CD8-positive, alpha-beta memory T cell (primary cell): ENCODE measurements at regions not wholly inside any gene's neighbourhood (a gene's known extent, or its start where the extent isn't known, plus 50 kb on each side); places are given as distances from the start of the nearest gene placed in this dataset.
"Not testable (repeated sequence)": the region's sequence is repeated elsewhere in the genome, so short reads cannot be mapped to it uniquely, and the experiment has no call there.

ENCODE experiments used
- CTCF ChIA-PET: fragments of 350-600 bp; sonication (Branson Sonifier 250); formaldehyde crosslinking; loops from one replicate; lab custom pipeline; 2021; ENCODE audit warnings: antibody characterized with exemption; lab: Charles Lee
- POLR2A ChIA-PET: fragments of 350-600 bp; sonication (Branson Sonifier 250); formaldehyde crosslinking; loops from one replicate; lab custom pipeline; 2021; ENCODE audit warnings: antibody characterized with exemption; lab: Charles Lee
- DNase-seq, 5 donors: peaks; one replicate each; pipeline versions ENCODE4 v3.0.0 to v3.0.0-alpha.2; 2020 to 2022; ENCODE audit warnings: mixed read lengths in 1 of 5
- H3K27ac ChIP-seq: one replicate; pipeline ENCODE4 v1.7.0; 2013; ENCODE audit warnings: low read depth, mild to moderate bottlenecking, low read length, moderate library complexity
- H3K27me3 ChIP-seq: 2 replicates; pipeline ENCODE4 v1.7.0; 2013; ENCODE audit warnings: low read length, mild to moderate bottlenecking; ENCODE audit not compliant: insufficient read depth, poor library complexity, severe bottlenecking
- H3K36me3 ChIP-seq: 2 replicates; pipeline ENCODE4 v1.7.0; 2013; ENCODE audit warnings: mild to moderate bottlenecking, low read length, moderate library complexity; ENCODE audit not compliant: insufficient read depth
- H3K4me1 ChIP-seq: 2 replicates; pipeline ENCODE4 v1.7.0; 2013; ENCODE audit warnings: mild to moderate bottlenecking, low read length, moderate library complexity; ENCODE audit not compliant: insufficient read depth
- H3K4me3 ChIP-seq: 2 replicates; pipeline ENCODE4 v1.7.0; 2013; ENCODE audit warnings: mild to moderate bottlenecking, low read length
- H3K9me3 ChIP-seq: 2 replicates; pipeline ENCODE4 v1.7.0; 2013; ENCODE audit warnings: mild to moderate bottlenecking, low read length
- H3K27ac Mint-ChIP-seq, 8 donors: one replicate each; pipeline ENCODE4 v1.8.0; 2020 to 2021; ENCODE audit warnings: mixed read lengths in 8 of 8, mild to moderate bottlenecking in 6 of 8, inconsistent platforms in 3 of 8, moderate library complexity in 3 of 8
- H3K27me3 Mint-ChIP-seq, 2 donors: one replicate each; pipeline ENCODE4 v1.8.0; 2020 to 2021; ENCODE audit warnings: mixed read lengths in 2 of 2, mild to moderate bottlenecking in 1 of 2, moderate library complexity in 1 of 2
- H3K36me3 Mint-ChIP-seq, 3 donors: one replicate each; pipeline ENCODE4 v1.8.0; 2020 to 2021; ENCODE audit warnings: mixed read lengths in 3 of 3, inconsistent platforms in 1 of 3, mild to moderate bottlenecking in 1 of 3
- H3K4me1 Mint-ChIP-seq, 3 donors: one replicate each; pipeline ENCODE4 v1.8.0; 2020 to 2021; ENCODE audit warnings: mixed read lengths in 3 of 3, inconsistent platforms in 1 of 3, mild to moderate bottlenecking in 1 of 3
- H3K4me3 Mint-ChIP-seq, 7 donors: one replicate each; pipeline ENCODE4 v1.8.0; 2020 to 2021; ENCODE audit warnings: mixed read lengths in 7 of 7, mild to moderate bottlenecking in 6 of 7, moderate library complexity in 4 of 7, inconsistent platforms in 2 of 7
- H3K9me3 Mint-ChIP-seq, 5 donors: one replicate each; pipeline ENCODE4 v1.8.0; 2020 to 2022; ENCODE audit warnings: mixed read lengths in 5 of 5, mild to moderate bottlenecking in 3 of 5, moderate library complexity in 2 of 5, inconsistent platforms in 1 of 5

DNA sequence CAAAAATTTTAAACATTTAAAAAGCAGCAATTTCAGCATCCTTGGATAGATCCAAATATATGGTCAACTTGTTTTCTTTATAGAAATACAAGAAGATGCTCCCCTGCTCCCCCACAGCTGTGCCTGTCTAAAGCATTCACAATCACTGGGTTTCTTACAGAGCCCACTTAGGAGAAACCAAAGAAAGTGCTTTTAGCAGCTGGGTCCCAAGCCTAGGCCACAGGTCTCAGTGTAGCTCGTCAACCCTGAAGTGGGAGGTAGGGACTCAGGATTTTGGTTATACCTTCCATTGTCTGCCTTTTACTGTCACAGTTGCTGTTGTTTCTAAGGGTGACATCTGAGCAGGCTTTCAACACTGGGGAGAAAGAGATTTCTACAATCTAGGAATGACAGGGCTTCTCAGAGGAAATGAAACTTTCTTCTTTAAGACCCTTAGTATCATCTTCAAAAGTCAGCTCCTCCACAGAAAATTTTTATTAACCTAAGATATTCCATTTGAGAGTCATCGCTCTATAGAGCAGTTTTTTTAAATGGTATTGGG, 199.3 kb upstream of the CMC1 start:
- no peak for DNase-seq
- H3K27me3 Mint-ChIP-seq = peaks cover 3 to 6% of the 10 kb centered on the region in 2 donors
- no peaks in the 10 kb centered on the region for H3K36me3 Mint-ChIP-seq
- CTCF ChIA-PET = no interaction called here
- peaks cover 8 to 20% (median 15%) of the 10 kb centered on the region in 3 donors for H3K4me1 Mint-ChIP-seq
- Histone ChIP-seq H3K27me3 (no peaks in the 10 kb centered on the region), H3K4me1 (no peaks in the 10 kb centered on the region), H3K27ac (no peak overlapping the region), H3K4me3 (no peak overlapping the region), H3K36me3 (no peaks in the 10 kb centered on the region), H3K9me3 (no peaks in the 10 kb centered on the region)
- POLR2A ChIA-PET = interaction anchor here (0.6 kb wide), 1 partner anchor 555 kb away, joined by 3 read pairs; no protein-coding TSS in a partner anchor
- H3K9me3 Mint-ChIP-seq = no peaks in the 10 kb centered on the region
- H3K27ac Mint-ChIP-seq = no peak overlapping the region
- H3K4me3 Mint-ChIP-seq = no peak overlapping the region

DNA sequence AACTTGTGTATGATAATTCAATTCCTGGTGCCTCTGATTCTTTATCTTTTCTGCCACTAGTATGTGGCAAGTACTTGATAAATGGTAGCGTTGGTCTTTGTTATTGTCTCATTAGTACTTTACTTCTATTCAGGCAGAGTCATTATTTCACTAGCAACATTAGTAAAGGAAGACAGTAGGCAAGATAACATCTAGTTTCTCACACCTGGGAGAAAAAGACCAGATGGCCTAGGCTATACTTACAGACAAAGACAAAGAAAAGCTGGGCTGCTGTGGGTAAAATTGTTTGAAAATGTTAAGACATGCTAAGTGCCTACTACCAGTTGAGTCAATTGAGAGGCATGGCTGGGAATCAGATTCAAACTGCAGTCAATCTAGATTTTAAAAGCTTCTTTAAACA, 198.7 kb upstream of the CMC1 start:
- peaks cover 3 to 6% of the 10 kb centered on the region in 2 donors for H3K27me3 Mint-ChIP-seq
- Histone ChIP-seq H3K9me3 (no peaks in the 10 kb centered on the region), H3K36me3 (no peaks in the 10 kb centered on the region), H3K4me1 (no peaks in the 10 kb centered on the region), H3K4me3 (no peak overlapping the region), H3K27me3 (no peaks in the 10 kb centered on the region), H3K27ac (no peak overlapping the region)
- no peak overlapping the region for H3K27ac Mint-ChIP-seq
- no peaks in the 10 kb centered on the region for H3K36me3 Mint-ChIP-seq
- H3K9me3 Mint-ChIP-seq = no peaks in the 10 kb centered on the region
- ChIA-PET CTCF (no interaction called here), POLR2A (interaction anchor here (0.6 kb wide), 1 partner anchor 556 kb away, joined by 3 read pairs; no protein-coding TSS in a partner anchor)
- peaks cover 8 to 20% (median 15%) of the 10 kb centered on the region in 3 donors for H3K4me1 Mint-ChIP-seq
- H3K4me3 Mint-ChIP-seq = no peak overlapping the region
- DNase-seq = no peak

DNA sequence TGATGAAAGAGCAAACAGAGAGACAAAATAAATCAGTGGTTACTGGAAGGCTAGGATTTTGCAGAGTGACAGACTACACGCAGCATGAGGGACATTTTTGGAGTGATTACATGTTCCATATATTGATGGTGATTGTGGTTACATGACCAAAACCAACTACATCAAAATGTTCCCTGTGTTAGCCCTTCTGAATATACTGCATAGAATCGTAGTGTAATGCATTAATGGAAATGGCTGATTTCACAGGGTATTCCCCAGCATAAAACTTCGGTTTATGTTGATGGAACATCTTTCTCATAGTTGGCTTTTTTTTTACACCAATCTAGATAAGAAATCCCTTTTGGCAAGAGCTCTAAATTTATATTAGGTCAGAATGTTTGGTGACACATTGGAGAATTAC, 191.3 kb upstream of the CMC1 start:
- Mint-ChIP-seq H3K4me1 (peaks cover 14 to 22% (median 21%) of the 10 kb centered on the region in 3 donors), H3K36me3 (no peaks in the 10 kb centered on the region), H3K9me3 (no peaks in the 10 kb centered on the region), H3K4me3 (no peak overlapping the region), H3K27ac (no peak overlapping the region), H3K27me3 (no peaks in the 10 kb centered on the region)
- H3K36me3 ChIP-seq = no peaks in the 10 kb centered on the region
- no peaks in the 10 kb centered on the region for H3K4me1 ChIP-seq
- H3K9me3 ChIP-seq = no peaks in the 10 kb centered on the region
- ChIA-PET CTCF (no interaction called here), POLR2A (no interaction called here)
- no peaks in the 10 kb centered on the region for H3K27me3 ChIP-seq
- no peak for DNase-seq
- H3K4me3 ChIP-seq = no peak overlapping the region
- no peak overlapping the region for H3K27ac ChIP-seq

DNA sequence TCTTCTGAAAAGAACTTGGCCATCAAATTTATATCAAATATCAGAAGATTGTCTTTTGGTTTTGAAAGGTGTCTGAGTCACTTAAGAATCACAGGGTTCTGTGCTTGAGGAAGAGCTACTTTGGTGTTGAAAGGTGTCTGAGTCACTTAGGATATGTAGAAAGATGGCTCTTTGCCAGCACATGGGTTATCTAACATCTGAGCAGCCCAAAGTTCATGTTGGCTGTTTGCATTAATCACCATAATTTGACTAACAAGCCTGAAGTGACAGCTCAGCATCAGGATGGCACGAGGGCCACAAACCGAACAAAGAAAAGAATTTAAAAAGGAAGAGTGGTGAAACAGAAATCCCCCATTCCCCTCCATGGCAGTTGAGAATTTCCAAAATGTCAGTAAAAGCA, 190.5 kb upstream of the CMC1 start:
- CTCF ChIA-PET = interaction anchor here (2.0 kb wide), 1 partner anchor 329 kb away, joined by 8 read pairs; the partner anchor contains the start of gene EOMES
- Mint-ChIP-seq H3K27ac (peak overlapping the region in 5 of 8 donors; percentile 8 to 56 (median 27)), H3K36me3 (no peaks in the 10 kb centered on the region), H3K4me3 (no peak overlapping the region), H3K9me3 (no peaks in the 10 kb centered on the region), H3K4me1 (peaks cover 14 to 22% (median 20%) of the 10 kb centered on the region in 3 donors), H3K27me3 (no peaks in the 10 kb centered on the region)
- Histone ChIP-seq H3K36me3 (no peaks in the 10 kb centered on the region), H3K9me3 (no peaks in the 10 kb centered on the region), H3K4me1 (no peaks in the 10 kb centered on the region), H3K27me3 (no peaks in the 10 kb centered on the region), H3K27ac (no peak overlapping the region), H3K4me3 (no peak overlapping the region)
- POLR2A ChIA-PET = no interaction called here
- DNase-seq = peak in 2 of 5 donors; percentile 31 to 60

DNA sequence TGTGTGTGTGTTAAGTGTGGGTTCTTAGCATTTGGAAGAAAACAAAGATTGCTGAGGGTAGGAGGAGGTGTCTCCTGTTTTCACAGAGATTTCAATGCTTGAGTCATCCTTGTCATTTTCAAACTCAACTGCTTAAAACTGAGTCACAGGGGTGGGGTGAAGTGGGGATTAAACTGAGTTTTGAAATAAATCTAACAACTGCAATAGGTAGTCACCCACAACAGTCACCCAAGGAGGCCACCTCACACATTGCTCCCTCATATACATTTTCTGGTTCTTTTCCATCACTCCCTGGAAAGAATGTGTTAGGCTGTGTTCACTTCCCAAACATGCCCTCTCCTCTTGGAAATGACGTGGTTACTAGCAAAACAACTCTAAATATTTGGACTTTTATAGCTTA, 187.7 kb upstream of the CMC1 start:
- CTCF ChIA-PET = no interaction called here
- POLR2A ChIA-PET = no interaction called here
- Mint-ChIP-seq H3K4me1 (peaks cover 14 to 22% (median 20%) of the 10 kb centered on the region in 3 donors), H3K9me3 (no peaks in the 10 kb centered on the region), H3K36me3 (peaks cover 0 to 5% (median 0%) of the 10 kb centered on the region in 3 donors), H3K4me3 (no peak overlapping the region), H3K27ac (no peak overlapping the region), H3K27me3 (no peaks in the 10 kb centered on the region)
- H3K9me3 ChIP-seq = no peaks in the 10 kb centered on the region
- no peak for DNase-seq
- H3K27ac ChIP-seq = no peak overlapping the region
- no peaks in the 10 kb centered on the region for H3K36me3 ChIP-seq
- no peaks in the 10 kb centered on the region for H3K27me3 ChIP-seq
- no peak overlapping the region for H3K4me3 ChIP-seq
- H3K4me1 ChIP-seq = no peaks in the 10 kb centered on the region

DNA sequence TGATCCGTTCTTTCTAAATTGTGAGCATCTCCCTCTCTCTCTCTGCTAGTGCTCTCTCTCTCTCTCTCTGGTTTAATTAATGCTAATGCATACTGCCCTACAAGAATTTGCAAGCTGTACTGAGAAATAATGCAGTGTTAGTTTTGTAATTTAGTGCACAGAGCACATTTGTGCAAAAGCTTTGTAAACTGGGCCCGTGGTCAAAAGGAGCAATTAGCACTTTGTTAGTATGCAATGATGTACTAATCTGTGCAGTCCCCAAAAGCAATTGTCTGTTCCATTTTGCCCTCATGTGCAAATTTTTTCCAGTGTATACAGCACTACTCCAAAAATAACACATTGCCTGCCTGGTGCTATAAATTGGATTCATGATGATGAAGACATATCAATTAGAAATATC, 184.6 kb upstream of the CMC1 start:
- peaks cover 0 to 5% (median 4%) of the 10 kb centered on the region in 3 donors for H3K4me1 Mint-ChIP-seq
- no peaks in the 10 kb centered on the region for H3K4me1 ChIP-seq
- POLR2A ChIA-PET = no interaction called here

DNA sequence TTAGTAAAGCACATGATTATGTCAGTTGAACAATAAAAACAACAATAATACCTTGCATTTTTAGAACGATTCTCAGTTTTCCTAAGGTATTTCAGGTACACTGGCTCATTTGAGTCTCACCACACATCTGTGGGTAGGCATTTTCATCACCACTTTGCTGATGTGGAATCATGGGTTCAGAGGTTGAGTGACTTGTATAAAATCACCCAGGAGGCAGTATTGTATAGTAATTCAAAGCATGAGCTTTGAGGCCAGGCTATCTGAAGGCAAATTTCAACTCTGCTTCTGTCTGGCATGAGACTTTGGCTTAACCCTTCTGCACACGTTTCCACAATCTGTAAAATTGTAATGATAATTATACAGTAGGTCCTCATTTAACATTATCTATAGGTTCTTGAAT, 183.9 kb upstream of the CMC1 start:
- DNase-seq = no peak
- H3K36me3 ChIP-seq = no peaks in the 10 kb centered on the region
- Mint-ChIP-seq H3K27me3 (no peaks in the 10 kb centered on the region), H3K27ac (no peak overlapping the region), H3K36me3 (peaks cover 0 to 5% (median 0%) of the 10 kb centered on the region in 3 donors), H3K9me3 (no peaks in the 10 kb centered on the region), H3K4me3 (no peak overlapping the region), H3K4me1 (no peaks in the 10 kb centered on the region)
- no peak overlapping the region for H3K4me3 ChIP-seq
- no peaks in the 10 kb centered on the region for H3K4me1 ChIP-seq
- ChIA-PET POLR2A (no interaction called here), CTCF (no interaction called here)
- no peaks in the 10 kb centered on the region for H3K9me3 ChIP-seq
- H3K27ac ChIP-seq = no peak overlapping the region
- no peaks in the 10 kb centered on the region for H3K27me3 ChIP-seq

More for the DNA sequence above, 184.6 kb upstream of the CMC1 start:
- Mint-ChIP-seq H3K27me3 (no peaks in the 10 kb centered on the region), H3K36me3 (peaks cover 0 to 5% (median 0%) of the 10 kb centered on the region in 3 donors), H3K4me3 (no peak overlapping the region), H3K27ac (no peak overlapping the region), H3K9me3 (no peaks in the 10 kb centered on the region)
- no peaks in the 10 kb centered on the region for H3K27me3 ChIP-seq
- no peaks in the 10 kb centered on the region for H3K36me3 ChIP-seq
- H3K9me3 ChIP-seq = no peaks in the 10 kb centered on the region
- CTCF ChIA-PET = no interaction called here
- no peak for DNase-seq
- H3K27ac ChIP-seq = no peak overlapping the region
- no peak overlapping the region for H3K4me3 ChIP-seq

DNA sequence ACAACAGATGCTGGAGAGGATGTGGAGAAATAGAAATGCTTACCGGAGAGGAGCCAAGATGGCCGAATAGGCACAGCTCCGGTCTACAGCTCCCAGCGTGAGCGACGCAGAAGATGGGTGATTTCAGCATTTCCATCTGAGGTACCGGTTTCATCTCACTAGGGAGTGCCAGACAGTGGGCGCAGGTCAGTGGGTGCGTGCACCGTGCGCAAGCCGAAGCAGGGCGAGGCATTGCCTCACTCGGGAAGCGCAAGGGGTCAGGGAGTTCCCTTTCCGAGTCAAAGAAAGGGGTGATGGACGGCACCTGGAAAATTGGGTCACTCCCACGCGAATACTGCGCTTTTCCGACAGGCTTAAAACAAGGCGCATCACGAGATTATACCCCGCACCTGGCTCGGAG, 182.2 kb upstream of the CMC1 start:
- H3K27me3 ChIP-seq = not testable (repeated sequence)

More for the DNA sequence above, 182.2 kb upstream of the CMC1 start:
- H3K9me3 Mint-ChIP-seq, H3K27ac Mint-ChIP-seq, POLR2A ChIA-PET, H3K9me3 ChIP-seq, H3K4me1 Mint-ChIP-seq, H3K36me3 ChIP-seq, H3K36me3 Mint-ChIP-seq, H3K27ac ChIP-seq, H3K4me1 ChIP-seq, DNase-seq, H3K27me3 Mint-ChIP-seq, H3K4me3 ChIP-seq, CTCF ChIA-PET: not testable (repeated sequence)
- H3K4me3 Mint-ChIP-seq = peak overlapping the region in 1 of 7 donors; percentile 41
